Ishikawa (cell line): ENCODE measurements at regions not wholly inside any gene's neighbourhood (a gene's known extent, or its start where the extent isn't known, plus 50 kb on each side); places are given as distances from the start of the nearest gene placed in this dataset.

ENCODE experiments used
- CEBPB ChIP-seq: IDR thresholded peaks from 2 replicates; pipeline ENCODE4 v1.6.1; 2012
- CREB1 ChIP-seq: IDR thresholded peaks from 2 replicates; pipeline ENCODE4 v1.6.1; 2012; ENCODE audit warnings: low read depth
- EGR1 ChIP-seq: IDR thresholded peaks from 2 replicates; pipeline ENCODE4 v1.6.1; 2012
- EP300 ChIP-seq: IDR thresholded peaks from 2 replicates; pipeline ENCODE4 v1.6.1; 2012; ENCODE audit warnings: borderline replicate concordance
- FOXM1 ChIP-seq: IDR thresholded peaks from 2 replicates; pipeline ENCODE4 v1.6.1; 2012; ENCODE audit warnings: low read depth, borderline replicate concordance
- MAX ChIP-seq: IDR thresholded peaks from 2 replicates; pipeline ENCODE4 v1.6.1; 2012
- NFIC ChIP-seq: IDR thresholded peaks from 2 replicates; pipeline ENCODE4 v1.6.1; 2012
- RAD21 ChIP-seq: IDR thresholded peaks from 2 replicates; pipeline ENCODE4 v1.6.1; 2012; ENCODE audit warnings: low read depth
- REST ChIP-seq: IDR thresholded peaks from 2 replicates; pipeline ENCODE4 v1.6.1; 2012; ENCODE audit warnings: low read depth, mild to moderate bottlenecking
- TAF1 ChIP-seq: IDR thresholded peaks from 2 replicates; pipeline ENCODE4 v1.6.1; 2012; ENCODE audit warnings: low read depth, mild to moderate bottlenecking
- TCF12 ChIP-seq: IDR thresholded peaks from 2 replicates; pipeline ENCODE4 v1.6.1; 2012; ENCODE audit warnings: low read depth
- TEAD4 ChIP-seq: IDR thresholded peaks from 2 replicates; pipeline ENCODE4 v1.6.1; 2012
- USF1 ChIP-seq: IDR thresholded peaks from 2 replicates; pipeline ENCODE4 v1.6.1; 2012
- YY1 ChIP-seq: IDR thresholded peaks from 2 replicates; pipeline ENCODE4 v1.6.1; 2012; ENCODE audit warnings: low read depth
- ZBTB7A ChIP-seq: IDR thresholded peaks from 2 replicates; pipeline ENCODE4 v1.6.1; 2012; ENCODE audit warnings: low read depth

DNA sequence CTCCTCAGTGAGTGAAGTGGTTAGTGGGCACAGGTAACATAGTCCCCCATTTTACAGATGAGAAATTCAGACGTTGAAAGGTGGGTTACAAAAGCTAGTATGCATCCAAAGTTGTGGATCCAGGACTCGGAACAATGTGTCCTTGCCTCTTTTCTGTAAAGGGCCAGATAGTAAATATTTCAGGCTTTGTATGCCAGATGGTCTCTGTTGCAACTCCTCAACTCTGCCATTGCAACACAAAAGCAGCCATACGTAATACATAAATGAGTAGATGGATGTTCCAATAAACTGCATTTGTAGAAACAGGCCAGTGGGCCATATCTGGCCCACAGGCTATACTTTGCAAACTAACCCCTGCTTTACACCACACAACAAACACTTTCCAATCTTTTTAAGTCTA, 166.6 kb upstream of the PKDCC start:
- TF ChIP-seq EP300 = no peak

GRCh38 chr2:41884718-41885117, 163.1 kb upstream of the PKDCC start:
- TF ChIP-seq MAX (no peak), TCF12 (no peak), YY1 (no peak), EGR1 (no peak), REST (no peak), CREB1 (no peak), TAF1 (no peak), TEAD4 (no peak), EP300 (no peak), ZBTB7A (no peak), RAD21 (no peak), NFIC (no peak), FOXM1 (no peak), CEBPB (no peak)

DNA sequence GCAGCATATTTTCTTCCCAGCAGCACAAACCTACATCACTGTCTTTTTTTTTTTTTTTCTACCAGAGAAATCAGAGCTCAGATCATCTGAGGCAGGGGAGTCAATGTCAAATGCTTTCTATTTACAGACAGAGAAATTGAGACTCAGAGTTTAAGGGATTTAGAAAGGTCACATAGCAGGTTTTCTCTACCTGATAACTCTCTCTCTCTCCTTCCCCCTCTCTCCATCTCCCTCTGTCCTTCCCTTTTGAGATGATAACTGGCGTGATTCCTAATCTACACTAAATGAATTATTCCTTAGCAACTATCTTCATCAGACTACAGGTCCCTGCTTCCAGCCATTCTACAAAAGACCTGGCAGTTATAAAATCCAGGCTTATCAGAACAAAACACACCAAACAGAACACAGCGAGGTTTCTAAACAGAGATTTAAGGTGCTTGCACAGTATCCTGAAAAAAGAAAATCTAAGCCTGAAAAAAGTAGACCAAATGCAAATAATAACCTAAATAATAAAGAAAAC, 161.6 kb upstream of the PKDCC start:
- no peak for TF ChIP-seq RAD21
- no peak for TF ChIP-seq TEAD4
- no peak for TF ChIP-seq REST
- TF ChIP-seq ZBTB7A = no peak
- TF ChIP-seq TCF12 = no peak
- TF ChIP-seq YY1 = no peak
- no peak for TF ChIP-seq FOXM1
- no peak for TF ChIP-seq EP300
- no peak for TF ChIP-seq NFIC
- TF ChIP-seq EGR1 = no peak
- TF ChIP-seq TAF1 = no peak
- TF ChIP-seq USF1 = no peak
- no peak for TF ChIP-seq MAX
- no peak for TF ChIP-seq CEBPB
- TF ChIP-seq CREB1 = no peak

GRCh38 chr2:41886757-41887156, 161.1 kb upstream of the PKDCC start:
- no peak for TF ChIP-seq ZBTB7A
- no peak for TF ChIP-seq NFIC

- TF ChIP-seq TAF1 (no peak), ZBTB7A (no peak), EP300 (no peak), REST (no peak), CREB1 (no peak), CEBPB (no peak), RAD21 (no peak), EGR1 (no peak), YY1 (no peak), TCF12 (no peak), FOXM1 (no peak), NFIC (no peak), TEAD4 (no peak)
These were observed 157.5 kb upstream of the PKDCC start for GRCh38 chr2:41890341-41890740.

DNA sequence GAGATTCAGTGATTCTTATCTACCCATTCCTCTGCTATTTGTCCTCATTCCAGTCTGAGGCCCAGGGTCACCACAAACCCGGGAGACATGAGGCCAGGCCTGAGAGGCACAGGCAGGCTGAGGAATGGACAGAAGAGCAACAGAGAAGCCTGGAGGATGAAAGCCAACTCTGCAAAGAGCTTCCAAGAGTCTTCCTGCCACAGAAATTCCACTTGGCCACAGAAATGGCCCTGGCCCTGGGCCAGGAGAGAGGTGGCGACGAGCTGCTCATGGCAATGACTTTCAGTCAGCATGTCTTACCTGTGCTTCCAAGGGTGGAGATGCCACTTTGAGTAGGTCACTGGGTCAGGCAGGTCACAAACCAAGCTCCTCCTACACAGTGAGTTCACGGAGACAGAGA, 155.3 kb upstream of the PKDCC start:
- TF ChIP-seq MAX = no peak
